Bronchial epithelial cell (primary cell): ENCODE measurements at regions not wholly inside any gene's neighbourhood (a gene's known extent, or its start where the extent isn't known, plus 50 kb on each side); places are given as distances from the start of the nearest gene placed in this dataset.
"Not testable (repeated sequence)": the region's sequence is repeated elsewhere in the genome, so short reads cannot be mapped to it uniquely, and the experiment has no call there.

Experiments used
- DNase-seq: peaks from one replicate; pipeline ENCODE4 v3.0.0-alpha.2; 2010; ENCODE audit warnings: low read depth
- FAIRE-seq: peaks from 2 replicates; lab custom pipeline; 2011; peaks lifted over from hg19 to GRCh38; lab: Jason Lieb, UNC
- H3K27me3 ChIP-seq: 2 replicates; pipeline ENCODE4 v1.5.1; 2011; ENCODE audit warnings: low read length; ENCODE audit not compliant: control insufficient read depth, insufficient read depth
- H3K36me3 ChIP-seq: 2 replicates; pipeline ENCODE4 v1.5.1; 2011; ENCODE audit warnings: low read length; ENCODE audit not compliant: control insufficient read depth, insufficient read depth
- H3K4me3 ChIP-seq: 2 replicates; pipeline ENCODE4 v1.5.1; 2011; ENCODE audit warnings: mild to moderate bottlenecking, low read depth, low read length, control low read depth
- TF ChIP-seq, protein P1 (sequence below): IDR thresholded peaks from 2 replicates; pipeline ENCODE4 v1.5.1; 2011; ENCODE audit warnings: mild to moderate bottlenecking, moderate library complexity, low read length, control low read depth, inconsistent platforms; ENCODE audit not compliant: insufficient read depth, severe bottlenecking

DNA sequence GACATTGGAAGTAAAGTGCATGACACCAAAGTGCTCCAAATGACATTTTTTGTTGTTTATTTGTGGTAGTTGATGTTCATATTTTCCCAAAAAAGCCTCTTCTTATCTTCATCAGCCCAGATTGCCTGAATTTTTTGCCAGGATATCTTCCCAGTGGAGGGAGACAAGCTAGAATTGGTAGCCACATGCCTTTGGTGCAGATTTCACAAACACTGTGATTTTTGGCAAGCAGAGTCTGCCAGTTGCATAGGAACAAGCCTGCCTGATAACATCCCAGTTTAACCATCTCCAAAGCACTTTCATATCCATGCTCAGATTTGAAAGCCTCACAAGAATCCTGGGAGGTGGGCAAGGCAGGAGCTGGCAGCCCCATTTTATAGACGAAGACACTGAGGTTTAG lies 102.3 kb upstream of the SYT13 start:
- H3K4me3 ChIP-seq: no peak overlapping the region
- no peak for FAIRE-seq
- TF ChIP-seq, protein P1, sequence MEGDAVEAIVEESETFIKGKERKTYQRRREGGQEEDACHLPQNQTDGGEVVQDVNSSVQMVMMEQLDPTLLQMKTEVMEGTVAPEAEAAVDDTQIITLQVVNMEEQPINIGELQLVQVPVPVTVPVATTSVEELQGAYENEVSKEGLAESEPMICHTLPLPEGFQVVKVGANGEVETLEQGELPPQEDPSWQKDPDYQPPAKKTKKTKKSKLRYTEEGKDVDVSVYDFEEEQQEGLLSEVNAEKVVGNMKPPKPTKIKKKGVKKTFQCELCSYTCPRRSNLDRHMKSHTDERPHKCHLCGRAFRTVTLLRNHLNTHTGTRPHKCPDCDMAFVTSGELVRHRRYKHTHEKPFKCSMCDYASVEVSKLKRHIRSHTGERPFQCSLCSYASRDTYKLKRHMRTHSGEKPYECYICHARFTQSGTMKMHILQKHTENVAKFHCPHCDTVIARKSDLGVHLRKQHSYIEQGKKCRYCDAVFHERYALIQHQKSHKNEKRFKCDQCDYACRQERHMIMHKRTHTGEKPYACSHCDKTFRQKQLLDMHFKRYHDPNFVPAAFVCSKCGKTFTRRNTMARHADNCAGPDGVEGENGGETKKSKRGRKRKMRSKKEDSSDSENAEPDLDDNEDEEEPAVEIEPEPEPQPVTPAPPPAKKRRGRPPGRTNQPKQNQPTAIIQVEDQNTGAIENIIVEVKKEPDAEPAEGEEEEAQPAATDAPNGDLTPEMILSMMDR: no peak
- no peak for DNase-seq
- no peaks in the 10 kb centered on the region for H3K36me3 ChIP-seq
- H3K27me3 ChIP-seq: no peaks in the 10 kb centered on the region

DNA sequence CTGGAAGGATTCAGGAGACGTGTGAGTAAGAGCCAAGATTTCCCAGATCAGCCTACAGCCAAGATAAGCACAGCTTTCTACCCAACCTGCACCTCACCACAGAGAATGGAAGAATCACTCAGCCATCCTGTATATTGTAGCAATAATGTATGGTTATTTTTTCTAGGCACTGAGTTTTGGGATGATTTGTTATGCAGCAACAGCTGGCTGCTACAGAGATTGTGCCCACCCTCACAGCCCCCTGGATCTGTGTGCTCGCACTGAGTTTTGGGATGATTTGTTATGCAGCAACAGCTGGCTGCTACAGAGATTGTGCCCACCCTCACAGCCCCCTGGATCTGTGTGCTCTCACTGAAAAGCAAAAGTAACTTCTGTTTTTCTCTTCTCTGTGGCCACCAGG lies 101.7 kb upstream of the SYT13 start:
- FAIRE-seq, H3K4me3 ChIP-seq, H3K27me3 ChIP-seq, H3K36me3 ChIP-seq, DNase-seq: not testable (repeated sequence)

- DNase-seq: no peak
- H3K27me3 ChIP-seq: no peaks in the 10 kb centered on the region
- no peak overlapping the region for H3K4me3 ChIP-seq
- no peaks in the 10 kb centered on the region for H3K36me3 ChIP-seq
- TF ChIP-seq, protein P1: no peak
- FAIRE-seq: no peak
These were observed 100.8 kb upstream of the SYT13 start for GRCh38 chr11:45386972-45387371.

- TF ChIP-seq, protein P1: no peak
- no peak overlapping the region for H3K4me3 ChIP-seq
- FAIRE-seq (no peak), DNase-seq (no peak)
- H3K36me3 ChIP-seq: no peaks in the 10 kb centered on the region
- H3K27me3 ChIP-seq: no peaks in the 10 kb centered on the region
These were observed 99.7 kb upstream of the SYT13 start for GRCh38 chr11:45385844-45386243.

DNA sequence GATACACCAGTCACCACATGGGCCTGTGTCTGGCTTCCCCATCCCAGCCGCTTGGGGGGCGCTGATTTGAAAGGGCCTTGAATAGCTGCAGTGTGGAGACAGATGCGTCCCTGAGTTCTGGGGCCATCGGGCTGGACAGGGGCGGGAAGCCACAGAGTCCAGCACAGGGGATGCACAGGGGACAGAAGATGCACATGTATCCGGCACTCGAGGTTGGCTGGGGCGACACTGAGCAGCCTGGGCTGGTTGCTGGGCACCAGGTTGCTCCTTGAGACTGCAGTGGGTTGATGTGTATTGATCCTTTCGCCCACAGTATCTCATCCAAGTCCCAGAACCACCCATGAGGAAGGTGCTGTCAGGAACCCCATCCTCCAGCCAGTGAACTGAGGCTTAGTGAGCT lies 99.3 kb upstream of the SYT13 start:
- Histone ChIP-seq H3K36me3 (no peaks in the 10 kb centered on the region), H3K27me3 (no peaks in the 10 kb centered on the region), H3K4me3 (no peak overlapping the region)
- FAIRE-seq (no peak), DNase-seq (no peak)
- TF ChIP-seq, protein P1: no peak

GRCh38 chr11:45384711-45385241 lies 98.6 kb upstream of the SYT13 start:
- Histone ChIP-seq H3K27me3 (no peaks in the 10 kb centered on the region), H3K36me3 (no peaks in the 10 kb centered on the region), H3K4me3 (no peak overlapping the region)
- TF ChIP-seq, protein P1: no peak
- DNase-seq (no peak), FAIRE-seq (no peak)
